ENCODE measurements at regions not wholly inside any gene's neighbourhood (a gene's known extent, or its start where the extent isn't known, plus 50 kb on each side); places are given as distances from the start of the nearest gene placed in this dataset.

DNA sequence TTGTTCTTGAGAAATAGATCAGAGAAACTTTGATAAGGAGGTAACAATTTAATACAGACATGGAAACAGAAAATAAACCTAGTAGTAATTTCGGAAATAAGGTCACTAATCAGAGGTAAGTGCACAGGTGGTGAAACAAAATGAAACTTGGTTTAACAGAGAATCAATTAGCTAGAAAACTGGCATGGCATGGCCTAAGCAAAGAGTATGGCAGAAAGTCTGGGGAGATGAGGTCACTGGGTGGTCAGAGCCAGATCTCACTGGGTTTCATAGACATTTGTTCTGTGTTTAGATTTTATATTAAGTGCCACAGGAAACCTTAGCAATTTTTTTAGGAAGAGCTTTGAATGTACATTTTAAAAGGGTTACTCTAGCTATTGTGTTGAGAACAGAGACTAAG lies 1216.0 kb upstream of the PIK3C3 start:
- no peaks in the 10 kb centered on the region for H3K27me3 ChIP-seq (ENCODE audit: control insufficient read depth, insufficient read depth, low read length)
- TF ChIP-seq, protein P1, sequence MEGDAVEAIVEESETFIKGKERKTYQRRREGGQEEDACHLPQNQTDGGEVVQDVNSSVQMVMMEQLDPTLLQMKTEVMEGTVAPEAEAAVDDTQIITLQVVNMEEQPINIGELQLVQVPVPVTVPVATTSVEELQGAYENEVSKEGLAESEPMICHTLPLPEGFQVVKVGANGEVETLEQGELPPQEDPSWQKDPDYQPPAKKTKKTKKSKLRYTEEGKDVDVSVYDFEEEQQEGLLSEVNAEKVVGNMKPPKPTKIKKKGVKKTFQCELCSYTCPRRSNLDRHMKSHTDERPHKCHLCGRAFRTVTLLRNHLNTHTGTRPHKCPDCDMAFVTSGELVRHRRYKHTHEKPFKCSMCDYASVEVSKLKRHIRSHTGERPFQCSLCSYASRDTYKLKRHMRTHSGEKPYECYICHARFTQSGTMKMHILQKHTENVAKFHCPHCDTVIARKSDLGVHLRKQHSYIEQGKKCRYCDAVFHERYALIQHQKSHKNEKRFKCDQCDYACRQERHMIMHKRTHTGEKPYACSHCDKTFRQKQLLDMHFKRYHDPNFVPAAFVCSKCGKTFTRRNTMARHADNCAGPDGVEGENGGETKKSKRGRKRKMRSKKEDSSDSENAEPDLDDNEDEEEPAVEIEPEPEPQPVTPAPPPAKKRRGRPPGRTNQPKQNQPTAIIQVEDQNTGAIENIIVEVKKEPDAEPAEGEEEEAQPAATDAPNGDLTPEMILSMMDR (IDR thresholded peaks at IDR 0.05; ENCODE audit: borderline replicate concordance, extremely low read depth, insufficient read depth): no peak
- H3K4me1 ChIP-seq (ENCODE audit: control insufficient read depth in 2 of 3, insufficient read depth in 2 of 3, low read depth in 1 of 3, low read length in 3 of 3): no peaks in the 10 kb centered on the region
- intact Hi-C loops (cut with DNase I): no loop called here
- no peak overlapping the region for H3K9ac ChIP-seq (ENCODE audit: low read length in 3 of 3)
- no peaks in the 10 kb centered on the region for H3K36me3 ChIP-seq (ENCODE audit: control insufficient read depth in 2 of 3, insufficient read depth in 3 of 3, low read length in 3 of 3)
- DNase-seq (no peak), FAIRE-seq (no peak)
- H3K27ac ChIP-seq (ENCODE audit: low read depth in 2 of 2, low read length in 2 of 2): no peak overlapping the region
- H3K4me3 ChIP-seq (ENCODE audit: low read length in 3 of 3): no peak overlapping the region
- H3K9me3 ChIP-seq (ENCODE audit: control insufficient read depth in 2 of 3, insufficient read depth in 1 of 3, low read length in 3 of 3): no peaks in the 10 kb centered on the region

DNA sequence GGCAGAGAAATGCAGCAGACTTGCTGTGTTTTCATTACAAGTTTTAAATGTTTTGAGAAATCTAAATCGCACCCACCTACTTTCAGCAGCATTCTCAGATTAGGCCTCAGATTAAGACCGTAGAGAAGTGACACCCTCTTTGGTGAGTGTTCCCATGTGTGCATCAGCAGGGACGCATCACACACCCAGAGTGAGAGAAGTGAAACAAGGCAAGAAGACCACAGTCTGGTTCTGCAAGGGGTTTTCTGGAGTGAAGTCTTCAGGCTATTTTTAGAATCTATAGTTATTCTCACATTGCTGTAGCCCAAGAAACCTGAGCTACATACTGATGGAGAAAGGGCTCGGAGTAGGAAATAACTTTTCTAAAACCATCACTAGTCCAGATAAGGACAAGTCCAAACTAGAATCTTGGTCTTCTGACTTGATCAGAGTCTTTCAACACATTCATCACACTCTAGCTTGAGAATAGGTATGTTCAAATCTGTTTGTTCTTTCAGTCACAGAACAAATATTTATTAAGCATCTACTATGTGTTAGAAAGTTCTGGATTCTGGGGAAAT lies 1216.6 kb upstream of the PIK3C3 start:
- FAIRE-seq (no peak), DNase-seq (no peak)
- Histone ChIP-seq H3K4me3 (ENCODE audit: low read length in 3 of 3) (no peak overlapping the region), H3K27me3 (ENCODE audit: control insufficient read depth, insufficient read depth, low read length) (no peaks in the 10 kb centered on the region), H3K36me3 (ENCODE audit: control insufficient read depth in 2 of 3, insufficient read depth in 3 of 3, low read length in 3 of 3) (no peaks in the 10 kb centered on the region), H3K4me1 (ENCODE audit: control insufficient read depth in 2 of 3, insufficient read depth in 2 of 3, low read depth in 1 of 3, low read length in 3 of 3) (no peaks in the 10 kb centered on the region), H3K9me3 (ENCODE audit: control insufficient read depth in 2 of 3, insufficient read depth in 1 of 3, low read length in 3 of 3) (no peaks in the 10 kb centered on the region), H3K9ac (ENCODE audit: low read length in 3 of 3) (no peak overlapping the region), H3K27ac (ENCODE audit: low read depth in 2 of 2, low read length in 2 of 2) (no peak overlapping the region)
- TF ChIP-seq, protein P1 (IDR thresholded peaks at IDR 0.05; ENCODE audit: borderline replicate concordance, extremely low read depth, insufficient read depth): no peak
- intact Hi-C loops (cut with DNase I): no loop called here

DNA sequence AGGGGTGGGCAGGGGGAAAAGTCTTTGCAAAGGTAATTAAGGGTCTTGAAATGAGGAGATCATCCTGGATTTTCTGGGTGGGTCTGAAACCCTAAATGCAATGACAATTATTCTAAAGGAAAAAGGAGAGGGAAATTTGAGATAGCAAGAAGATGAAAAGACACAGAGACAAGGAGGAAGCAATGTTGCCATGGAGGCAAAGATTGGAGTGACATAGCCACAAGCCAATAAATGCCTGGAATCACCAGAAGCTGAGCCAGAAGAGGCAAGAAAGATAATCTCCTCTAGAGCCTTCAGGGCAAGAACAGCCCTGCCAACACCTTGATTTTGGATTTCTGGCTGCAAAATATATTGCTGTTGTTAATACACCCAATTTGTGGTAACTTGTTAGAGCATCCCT lies 1246.3 kb upstream of the PIK3C3 start:
- DNase-seq: no peak
- FAIRE-seq: no peak
- TF ChIP-seq, protein P1 (IDR thresholded peaks at IDR 0.05; ENCODE audit: borderline replicate concordance, extremely low read depth, insufficient read depth): no peak
- Histone ChIP-seq H3K27me3 (ENCODE audit: control insufficient read depth, insufficient read depth, low read length) (no peaks in the 10 kb centered on the region), H3K36me3 (ENCODE audit: control insufficient read depth in 2 of 3, insufficient read depth in 3 of 3, low read length in 3 of 3) (no peaks in the 10 kb centered on the region), H3K9me3 (ENCODE audit: control insufficient read depth in 2 of 3, insufficient read depth in 1 of 3, low read length in 3 of 3) (no peaks in the 10 kb centered on the region), H3K4me3 (ENCODE audit: low read length in 3 of 3) (no peak overlapping the region), H3K9ac (ENCODE audit: low read length in 3 of 3) (no peak overlapping the region), H3K4me1 (ENCODE audit: control insufficient read depth in 2 of 3, insufficient read depth in 2 of 3, low read depth in 1 of 3, low read length in 3 of 3) (no peaks in the 10 kb centered on the region), H3K27ac (ENCODE audit: low read depth in 2 of 2, low read length in 2 of 2) (no peak overlapping the region)
- intact Hi-C loops (cut with DNase I): no loop called here

DNA sequence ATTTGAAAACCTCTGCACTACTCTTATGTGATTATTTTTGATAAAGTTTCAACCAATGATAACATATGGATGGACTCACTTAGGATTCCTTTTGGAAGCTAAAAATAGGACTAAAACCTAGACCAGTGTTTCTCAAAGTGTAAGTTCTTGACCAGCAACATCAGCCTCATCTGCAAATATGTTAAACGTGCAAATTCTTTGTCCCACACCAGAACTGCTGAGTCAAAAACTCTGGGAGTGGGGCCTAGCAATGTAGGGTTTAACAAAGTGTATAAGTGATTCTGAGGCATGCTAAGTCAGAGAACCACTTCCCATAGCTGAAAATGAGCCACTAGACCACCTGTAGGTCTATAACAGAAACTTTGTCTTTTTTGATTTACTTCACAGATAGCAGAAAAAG lies 1247.2 kb upstream of the PIK3C3 start:
- TF ChIP-seq, protein P1 (IDR thresholded peaks at IDR 0.05; ENCODE audit: borderline replicate concordance, extremely low read depth, insufficient read depth): no peak
- no peak for DNase-seq
- H3K27ac ChIP-seq (ENCODE audit: low read depth in 2 of 2, low read length in 2 of 2): no peak overlapping the region
- H3K4me1 ChIP-seq (ENCODE audit: control insufficient read depth in 2 of 3, insufficient read depth in 2 of 3, low read depth in 1 of 3, low read length in 3 of 3): no peaks in the 10 kb centered on the region
- no peak for FAIRE-seq
- H3K9ac ChIP-seq (ENCODE audit: low read length in 3 of 3): no peak overlapping the region
- no peaks in the 10 kb centered on the region for H3K27me3 ChIP-seq (ENCODE audit: control insufficient read depth, insufficient read depth, low read length)
- no peaks in the 10 kb centered on the region for H3K36me3 ChIP-seq (ENCODE audit: control insufficient read depth in 2 of 3, insufficient read depth in 3 of 3, low read length in 3 of 3)
- H3K4me3 ChIP-seq (ENCODE audit: low read length in 3 of 3): no peak overlapping the region
- intact Hi-C loops (cut with DNase I): no loop called here
- H3K9me3 ChIP-seq (ENCODE audit: control insufficient read depth in 2 of 3, insufficient read depth in 1 of 3, low read length in 3 of 3): no peaks in the 10 kb centered on the region
